Activated T-helper 17 cell treated with anti-CD3 and anti-CD28 coated beads, Interleukin-2, amount 50 U/mL, for 72 hours (primary cell): ENCODE measurements at regions not wholly inside any gene's neighbourhood (a gene's known extent, or its start where the extent isn't known, plus 50 kb on each side); places are given as distances from the start of the nearest gene placed in this dataset.

Source experiments
- ATAC-seq: fragments of 150-1000 bp; cut with Tn5 transposase; replicated peaks from 2 replicates; pipeline ENCODE4 v1.10.0; 2021; ENCODE audit warnings: mild to moderate bottlenecking, moderate library complexity
- H3K27ac Mint-ChIP-seq: one replicate; pipeline ENCODE4 v1.8.0; 2022; ENCODE audit warnings: mixed read lengths
- H3K27me3 Mint-ChIP-seq: one replicate; pipeline ENCODE4 v1.8.0; 2022; ENCODE audit warnings: mixed read lengths
- H3K36me3 Mint-ChIP-seq: one replicate; pipeline ENCODE4 v1.8.0; 2022; ENCODE audit warnings: low read depth, mild to moderate bottlenecking, mixed read lengths
- H3K4me1 Mint-ChIP-seq: one replicate; pipeline ENCODE4 v1.8.0; 2022; ENCODE audit warnings: mixed read lengths
- H3K4me3 Mint-ChIP-seq: one replicate; pipeline ENCODE4 v1.8.0; 2022; ENCODE audit warnings: mild to moderate bottlenecking, mixed read lengths
- H3K9me3 Mint-ChIP-seq: one replicate; pipeline ENCODE4 v1.8.0; 2022; ENCODE audit warnings: mixed read lengths

- Mint-ChIP-seq H3K27ac (no peak overlapping the region), H3K4me3 (no peak overlapping the region), H3K9me3 (no peaks in the 10 kb centered on the region), H3K4me1 (no peaks in the 10 kb centered on the region), H3K27me3 (no peaks in the 10 kb centered on the region), H3K36me3 (no peaks in the 10 kb centered on the region)
- no peak for ATAC-seq
These were observed 281.1 kb upstream of the POU3F3 start for GRCh38 chr2:104572834-104573233.

- H3K27ac Mint-ChIP-seq = no peak overlapping the region
- no peaks in the 10 kb centered on the region for H3K27me3 Mint-ChIP-seq
- no peak for ATAC-seq
- H3K9me3 Mint-ChIP-seq = no peaks in the 10 kb centered on the region
- no peaks in the 10 kb centered on the region for H3K36me3 Mint-ChIP-seq
- no peak overlapping the region for H3K4me3 Mint-ChIP-seq
- H3K4me1 Mint-ChIP-seq = no peaks in the 10 kb centered on the region
These were observed 279.5 kb upstream of the POU3F3 start for GRCh38 chr2:104574367-104574766.

- H3K4me3 Mint-ChIP-seq = no peak overlapping the region
- H3K36me3 Mint-ChIP-seq = no peaks in the 10 kb centered on the region
- H3K27me3 Mint-ChIP-seq = no peaks in the 10 kb centered on the region
- no peaks in the 10 kb centered on the region for H3K4me1 Mint-ChIP-seq
- H3K9me3 Mint-ChIP-seq = no peaks in the 10 kb centered on the region
- ATAC-seq = no peak
- no peak overlapping the region for H3K27ac Mint-ChIP-seq
These were observed 276.8 kb upstream of the POU3F3 start for GRCh38 chr2:104577143-104577542.

GRCh38 chr2:104582471-104582870 lies 271.4 kb upstream of the POU3F3 start:
- Mint-ChIP-seq H3K9me3 (no peaks in the 10 kb centered on the region), H3K36me3 (no peaks in the 10 kb centered on the region), H3K4me3 (no peak overlapping the region), H3K4me1 (no peaks in the 10 kb centered on the region), H3K27ac (no peak overlapping the region), H3K27me3 (no peaks in the 10 kb centered on the region)
- no peak for ATAC-seq

GRCh38 chr2:104583811-104584210 lies 270.1 kb upstream of the POU3F3 start:
- Mint-ChIP-seq H3K4me3 (no peak overlapping the region), H3K36me3 (no peaks in the 10 kb centered on the region), H3K9me3 (no peaks in the 10 kb centered on the region), H3K27ac (no peak overlapping the region), H3K4me1 (no peaks in the 10 kb centered on the region), H3K27me3 (no peaks in the 10 kb centered on the region)
- no peak for ATAC-seq

GRCh38 chr2:104584393-104584792 lies 269.5 kb upstream of the POU3F3 start:
- Mint-ChIP-seq H3K27ac (no peak overlapping the region), H3K27me3 (no peaks in the 10 kb centered on the region), H3K4me3 (no peak overlapping the region), H3K4me1 (no peaks in the 10 kb centered on the region), H3K36me3 (no peaks in the 10 kb centered on the region), H3K9me3 (no peaks in the 10 kb centered on the region)
- no peak for ATAC-seq

- Mint-ChIP-seq H3K9me3 (peaks cover 7% of the 10 kb centered on the region), H3K4me3 (no peak overlapping the region), H3K36me3 (no peaks in the 10 kb centered on the region), H3K4me1 (no peaks in the 10 kb centered on the region), H3K27ac (no peak overlapping the region), H3K27me3 (no peaks in the 10 kb centered on the region)
- ATAC-seq = no peak
These were observed 258.3 kb upstream of the POU3F3 start for GRCh38 chr2:104595576-104595975.

- no peaks in the 10 kb centered on the region for H3K27me3 Mint-ChIP-seq
- no peaks in the 10 kb centered on the region for H3K36me3 Mint-ChIP-seq
- no peak overlapping the region for H3K27ac Mint-ChIP-seq
- no peaks in the 10 kb centered on the region for H3K4me1 Mint-ChIP-seq
- no peak for ATAC-seq
- no peaks in the 10 kb centered on the region for H3K9me3 Mint-ChIP-seq
- no peak overlapping the region for H3K4me3 Mint-ChIP-seq
These were observed 256.0 kb upstream of the POU3F3 start for GRCh38 chr2:104597942-104598341.

GRCh38 chr2:104598636-104599035 lies 255.3 kb upstream of the POU3F3 start:
- Mint-ChIP-seq H3K36me3 (no peaks in the 10 kb centered on the region), H3K4me3 (no peak overlapping the region), H3K4me1 (no peaks in the 10 kb centered on the region), H3K27ac (no peak overlapping the region), H3K27me3 (no peaks in the 10 kb centered on the region), H3K9me3 (no peaks in the 10 kb centered on the region)
- ATAC-seq = no peak

GRCh38 chr2:104599787-104600510 lies 254.0 kb upstream of the POU3F3 start:
- Mint-ChIP-seq H3K27ac (no peak overlapping the region), H3K9me3 (no peaks in the 10 kb centered on the region), H3K36me3 (no peaks in the 10 kb centered on the region), H3K4me3 (no peak overlapping the region), H3K27me3 (no peaks in the 10 kb centered on the region), H3K4me1 (no peaks in the 10 kb centered on the region)
- ATAC-seq = no peak

GRCh38 chr2:104606056-104606455 lies 247.9 kb upstream of the POU3F3 start:
- no peaks in the 10 kb centered on the region for H3K27me3 Mint-ChIP-seq
- H3K27ac Mint-ChIP-seq = no peak overlapping the region
- ATAC-seq = no peak
- H3K36me3 Mint-ChIP-seq = no peaks in the 10 kb centered on the region
- H3K9me3 Mint-ChIP-seq = peaks cover 6% of the 10 kb centered on the region
- no peak overlapping the region for H3K4me3 Mint-ChIP-seq
- no peaks in the 10 kb centered on the region for H3K4me1 Mint-ChIP-seq

- no peaks in the 10 kb centered on the region for H3K36me3 Mint-ChIP-seq
- no peaks in the 10 kb centered on the region for H3K27me3 Mint-ChIP-seq
- no peak overlapping the region for H3K4me3 Mint-ChIP-seq
- H3K27ac Mint-ChIP-seq = no peak overlapping the region
- ATAC-seq = no peak
- H3K4me1 Mint-ChIP-seq = no peaks in the 10 kb centered on the region
- H3K9me3 Mint-ChIP-seq = peaks cover 12% of the 10 kb centered on the region
These were observed 237.1 kb upstream of the POU3F3 start for GRCh38 chr2:104616856-104617255.

GRCh38 chr2:104620801-104621200 lies 233.1 kb upstream of the POU3F3 start:
- H3K27me3 Mint-ChIP-seq = no peaks in the 10 kb centered on the region
- no peaks in the 10 kb centered on the region for H3K4me1 Mint-ChIP-seq
- no peak for ATAC-seq
- no peaks in the 10 kb centered on the region for H3K36me3 Mint-ChIP-seq
- H3K4me3 Mint-ChIP-seq = no peak overlapping the region
- peaks cover 16% of the 10 kb centered on the region for H3K9me3 Mint-ChIP-seq
- H3K27ac Mint-ChIP-seq = no peak overlapping the region

GRCh38 chr2:104635608-104636007 lies 218.3 kb upstream of the POU3F3 start:
- H3K27ac Mint-ChIP-seq = no peak overlapping the region
- ATAC-seq = no peak
- H3K4me3 Mint-ChIP-seq = no peak overlapping the region
- no peaks in the 10 kb centered on the region for H3K9me3 Mint-ChIP-seq
- H3K4me1 Mint-ChIP-seq = no peaks in the 10 kb centered on the region
- H3K36me3 Mint-ChIP-seq = no peaks in the 10 kb centered on the region
- H3K27me3 Mint-ChIP-seq = no peaks in the 10 kb centered on the region

- Mint-ChIP-seq H3K27me3 (no peaks in the 10 kb centered on the region), H3K4me3 (no peak overlapping the region), H3K36me3 (no peaks in the 10 kb centered on the region), H3K4me1 (no peaks in the 10 kb centered on the region), H3K9me3 (peaks cover 3% of the 10 kb centered on the region), H3K27ac (no peak overlapping the region)
- ATAC-seq = no peak
These were observed 215.6 kb upstream of the POU3F3 start for GRCh38 chr2:104638190-104638858.
